ENCODE measurements at regions not wholly inside any gene's neighbourhood (a gene's known extent, or its start where the extent isn't known, plus 50 kb on each side); places are given as distances from the start of the nearest gene placed in this dataset.

DNA sequence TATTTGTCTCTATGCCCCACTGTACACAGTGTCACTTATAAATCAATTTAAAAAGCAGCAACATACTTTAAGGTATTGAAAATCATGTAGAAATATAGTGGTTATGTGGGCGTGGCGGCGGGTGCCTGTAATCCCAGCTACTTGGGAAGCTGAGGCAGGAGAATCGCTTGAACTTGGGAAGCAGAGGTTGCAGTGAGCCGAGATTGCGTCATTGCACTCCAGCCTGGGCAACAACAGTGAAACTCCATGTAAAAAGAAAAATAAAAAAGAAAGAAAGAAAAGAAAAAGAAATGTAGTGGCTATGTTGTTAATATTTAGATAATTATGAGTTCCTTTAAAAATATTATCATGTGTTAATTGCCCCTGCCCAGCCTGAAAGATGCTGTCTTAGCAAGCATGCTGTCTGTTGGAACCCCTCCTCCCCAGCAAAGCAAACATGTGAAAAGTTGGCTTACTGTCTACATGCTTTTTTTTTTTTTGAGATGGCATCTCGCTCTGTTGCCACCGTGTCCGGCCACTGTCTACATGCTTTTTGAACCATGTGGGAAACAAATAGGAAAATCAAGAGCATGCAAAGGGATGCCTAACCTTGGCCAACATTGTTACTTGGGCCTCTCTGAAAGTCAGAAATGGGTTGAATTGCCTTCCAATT is 151.4 kb upstream of the TSHZ2 start:
- Mint-ChIP-seq H3K4me3 (ENCODE audit: unreplicated experiment) (no peak overlapping the region), H3K27me3 (ENCODE audit: insufficient read depth, unreplicated experiment) (peaks cover 8% of the 10 kb centered on the region), H3K36me3 (ENCODE audit: insufficient read depth, unreplicated experiment) (no peaks in the 10 kb centered on the region), H3K4me1 (ENCODE audit: low read depth, unreplicated experiment) (no peaks in the 10 kb centered on the region), H3K9me3 (ENCODE audit: unreplicated experiment) (no peaks in the 10 kb centered on the region), H3K27ac (ENCODE audit: unreplicated experiment) (no peak overlapping the region)
- Histone ChIP-seq H3K4me1 (no peaks in the 10 kb centered on the region), H3K9me3 (no peaks in the 10 kb centered on the region), H3K36me3 (ENCODE audit: control insufficient read depth, insufficient read depth, low read length) (no peaks in the 10 kb centered on the region), H3K27me3 (replicated peaks; ENCODE audit: control insufficient read depth, insufficient read depth, low read length) (no peaks in the 10 kb centered on the region), H3K4me3 (ENCODE audit: low read depth, low read length) (no peak overlapping the region)
- intact Hi-C loops (cut with micrococcal nuclease; ENCODE audit: unreplicated experiment): no loop called here
- POLR2A ChIA-PET: no interaction called here
- CTCF ChIA-PET: interaction anchor here (0.6 kb wide), 1 partner anchor 52 kb away, joined by 3 read pairs; no protein-coding TSS in a partner anchor
- DNase-seq: no peak
- BruUV-seq (replicated peaks): no TSS peak
- no peak for TF ChIP-seq CTCF (IDR thresholded peaks at IDR 0.05; ENCODE audit: insufficient read depth in 1 of 2, low read depth in 1 of 2, low read length in 1 of 2, severe bottlenecking in 1 of 2, unreplicated experiment in 1 of 2)

DNA sequence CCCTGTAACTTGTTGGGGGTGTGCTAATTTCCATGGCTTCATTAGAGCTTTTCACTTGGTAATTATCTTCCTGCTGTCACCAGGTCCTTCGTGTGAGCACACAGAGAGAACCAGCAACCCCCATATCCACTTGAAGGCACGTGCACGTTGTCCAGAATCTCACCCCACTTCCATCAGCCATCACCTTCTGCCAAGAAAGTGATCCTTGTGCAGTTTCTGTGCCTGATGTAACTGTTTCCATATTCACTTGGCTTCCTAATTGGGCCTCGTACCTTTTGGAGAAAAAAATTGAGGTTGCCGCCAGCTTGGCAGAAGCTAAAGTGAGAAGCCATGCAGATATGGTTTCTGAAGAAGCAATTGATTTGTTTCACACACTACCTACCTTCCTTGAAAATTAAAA is 153.7 kb upstream of the TSHZ2 start:
- H3K36me3 Mint-ChIP-seq (ENCODE audit: insufficient read depth, unreplicated experiment): no peaks in the 10 kb centered on the region
- no TSS peak for BruUV-seq (replicated peaks)
- no peaks in the 10 kb centered on the region for H3K4me1 ChIP-seq
- intact Hi-C loops (cut with micrococcal nuclease; ENCODE audit: unreplicated experiment): no loop called here
- TF ChIP-seq CTCF (IDR thresholded peaks at IDR 0.05; ENCODE audit: insufficient read depth in 1 of 2, low read depth in 1 of 2, low read length in 1 of 2, severe bottlenecking in 1 of 2, unreplicated experiment in 1 of 2): no peak
- no peak overlapping the region for H3K4me3 ChIP-seq (ENCODE audit: low read depth, low read length)
- no peaks in the 10 kb centered on the region for H3K27me3 ChIP-seq (replicated peaks; ENCODE audit: control insufficient read depth, insufficient read depth, low read length)
- POLR2A ChIA-PET: no interaction called here
- DNase-seq: no peak
- H3K4me1 Mint-ChIP-seq (ENCODE audit: low read depth, unreplicated experiment): no peaks in the 10 kb centered on the region
- no peaks in the 10 kb centered on the region for H3K9me3 ChIP-seq
- H3K4me3 Mint-ChIP-seq (ENCODE audit: unreplicated experiment): no peak overlapping the region
- H3K27ac Mint-ChIP-seq (ENCODE audit: unreplicated experiment): no peak overlapping the region
- no peaks in the 10 kb centered on the region for H3K36me3 ChIP-seq (ENCODE audit: control insufficient read depth, insufficient read depth, low read length)
- H3K9me3 Mint-ChIP-seq (ENCODE audit: unreplicated experiment): no peaks in the 10 kb centered on the region
- CTCF ChIA-PET: no interaction called here
- peaks cover 8% of the 10 kb centered on the region for H3K27me3 Mint-ChIP-seq (ENCODE audit: insufficient read depth, unreplicated experiment)

DNA sequence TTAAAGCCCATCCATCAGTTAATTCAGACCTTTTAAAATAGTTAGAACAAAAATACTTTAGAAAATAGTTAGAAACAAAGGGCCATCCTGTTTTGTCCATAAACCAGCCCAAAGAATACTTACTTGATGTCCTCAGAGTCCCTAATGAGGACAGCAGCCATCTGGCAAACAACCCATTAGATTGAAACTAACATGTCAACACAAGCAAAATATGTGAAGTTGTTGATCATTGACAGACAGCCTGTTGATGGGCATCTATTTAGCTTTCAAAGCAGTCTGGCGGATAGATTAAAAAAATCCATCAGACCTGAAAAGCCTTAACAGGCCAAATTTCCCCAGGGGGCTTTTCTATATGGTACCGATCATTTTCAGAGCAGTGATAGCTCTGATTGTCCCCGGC is 154.2 kb upstream of the TSHZ2 start:
- Mint-ChIP-seq H3K4me1 (ENCODE audit: low read depth, unreplicated experiment) (no peaks in the 10 kb centered on the region), H3K4me3 (ENCODE audit: unreplicated experiment) (no peak overlapping the region), H3K27ac (ENCODE audit: unreplicated experiment) (no peak overlapping the region), H3K9me3 (ENCODE audit: unreplicated experiment) (no peaks in the 10 kb centered on the region), H3K27me3 (ENCODE audit: insufficient read depth, unreplicated experiment) (peaks cover 8% of the 10 kb centered on the region), H3K36me3 (ENCODE audit: insufficient read depth, unreplicated experiment) (no peaks in the 10 kb centered on the region)
- no TSS peak for BruUV-seq (replicated peaks)
- ChIA-PET CTCF (no interaction called here), POLR2A (no interaction called here)
- H3K27me3 ChIP-seq (replicated peaks; ENCODE audit: control insufficient read depth, insufficient read depth, low read length): no peaks in the 10 kb centered on the region
- no peaks in the 10 kb centered on the region for H3K9me3 ChIP-seq
- no peaks in the 10 kb centered on the region for H3K36me3 ChIP-seq (ENCODE audit: control insufficient read depth, insufficient read depth, low read length)
- H3K4me1 ChIP-seq: no peaks in the 10 kb centered on the region
- TF ChIP-seq CTCF (IDR thresholded peaks at IDR 0.05; ENCODE audit: insufficient read depth in 1 of 2, low read depth in 1 of 2, low read length in 1 of 2, severe bottlenecking in 1 of 2, unreplicated experiment in 1 of 2): no peak
- no peak overlapping the region for H3K4me3 ChIP-seq (ENCODE audit: low read depth, low read length)
- intact Hi-C loops (cut with micrococcal nuclease; ENCODE audit: unreplicated experiment): no loop called here
- DNase-seq: no peak
